GM19328 (cell line): ENCODE measurements at regions not wholly inside any gene's neighbourhood (a gene's known extent, or its start where the extent isn't known, plus 50 kb on each side); places are given as distances from the start of the nearest gene placed in this dataset.
"Not testable (repeated sequence)": the region's sequence is repeated elsewhere in the genome, so short reads cannot be mapped to it uniquely, and the experiment has no call there.

Source experiments
- ATAC-seq: cut with Tn5 transposase; IDR thresholded peaks from one replicate; pipeline ENCODE4 v1.9.1; 2021; ENCODE audit warnings: mild to moderate bottlenecking, moderate library complexity; ENCODE audit not compliant: unreplicated experiment

- no peak for ATAC-seq
Observed at GRCh38 chr10:129193148-129193547, 273.9 kb upstream of the MGMT start.

GRCh38 chr10:129194181-129194870 is 272.7 kb upstream of the MGMT start:
- no peak for ATAC-seq

GRCh38 chr10:129199826-129200225 is 267.2 kb upstream of the MGMT start:
- ATAC-seq, result no peak

- no peak for ATAC-seq
Observed at GRCh38 chr10:129203819-129204218, 263.2 kb upstream of the MGMT start.

- ATAC-seq, result no peak
Observed at GRCh38 chr10:129207297-129207696, 259.7 kb upstream of the MGMT start.

- no peak for ATAC-seq
Observed at GRCh38 chr10:129210876-129211275, 256.2 kb upstream of the MGMT start.

GRCh38 chr10:129213256-129213655 is 253.8 kb upstream of the MGMT start:
- no peak for ATAC-seq

- not testable (repeated sequence) for ATAC-seq
Observed at GRCh38 chr10:129213996-129214395, 253.0 kb upstream of the MGMT start.

GRCh38 chr10:129219364-129219763 is 247.7 kb upstream of the MGMT start:
- ATAC-seq, result no peak

GRCh38 chr10:129222436-129222835 is 244.6 kb upstream of the MGMT start:
- no peak for ATAC-seq

GRCh38 chr10:129223363-129223762 is 243.7 kb upstream of the MGMT start:
- no peak for ATAC-seq

GRCh38 chr10:129224065-129224464 is 243.0 kb upstream of the MGMT start:
- ATAC-seq, result no peak

GRCh38 chr10:129231821-129232220 is 235.2 kb upstream of the MGMT start:
- ATAC-seq, result no peak

- ATAC-seq, result no peak
Observed at GRCh38 chr10:129233351-129234148, 233.5 kb upstream of the MGMT start.

- no peak for ATAC-seq
Observed at GRCh38 chr10:129236274-129236691, 230.8 kb upstream of the MGMT start.

- no peak for ATAC-seq
Observed at GRCh38 chr10:129241461-129241860, 225.6 kb upstream of the MGMT start.

- no peak for ATAC-seq
Observed at GRCh38 chr10:129244298-129244697, 222.7 kb upstream of the MGMT start.

GRCh38 chr10:129244757-129245156 is 222.3 kb upstream of the MGMT start:
- ATAC-seq, result no peak

GRCh38 chr10:129253161-129253864 is 213.7 kb upstream of the MGMT start:
- ATAC-seq, result no peak

- ATAC-seq, result no peak
Observed at GRCh38 chr10:129253865-129254179, 213.2 kb upstream of the MGMT start.

GRCh38 chr10:129258283-129258923 is 208.6 kb upstream of the MGMT start:
- ATAC-seq, result no peak
